GM19455 (cell line): ENCODE measurements at regions not wholly inside any gene's neighbourhood (a gene's known extent, or its start where the extent isn't known, plus 50 kb on each side); places are given as distances from the start of the nearest gene placed in this dataset.

Source experiments
- ATAC-seq: cut with Tn5 transposase; IDR thresholded peaks from one replicate; pipeline ENCODE4 v1.9.1; 2021; ENCODE audit not compliant: unreplicated experiment

DNA sequence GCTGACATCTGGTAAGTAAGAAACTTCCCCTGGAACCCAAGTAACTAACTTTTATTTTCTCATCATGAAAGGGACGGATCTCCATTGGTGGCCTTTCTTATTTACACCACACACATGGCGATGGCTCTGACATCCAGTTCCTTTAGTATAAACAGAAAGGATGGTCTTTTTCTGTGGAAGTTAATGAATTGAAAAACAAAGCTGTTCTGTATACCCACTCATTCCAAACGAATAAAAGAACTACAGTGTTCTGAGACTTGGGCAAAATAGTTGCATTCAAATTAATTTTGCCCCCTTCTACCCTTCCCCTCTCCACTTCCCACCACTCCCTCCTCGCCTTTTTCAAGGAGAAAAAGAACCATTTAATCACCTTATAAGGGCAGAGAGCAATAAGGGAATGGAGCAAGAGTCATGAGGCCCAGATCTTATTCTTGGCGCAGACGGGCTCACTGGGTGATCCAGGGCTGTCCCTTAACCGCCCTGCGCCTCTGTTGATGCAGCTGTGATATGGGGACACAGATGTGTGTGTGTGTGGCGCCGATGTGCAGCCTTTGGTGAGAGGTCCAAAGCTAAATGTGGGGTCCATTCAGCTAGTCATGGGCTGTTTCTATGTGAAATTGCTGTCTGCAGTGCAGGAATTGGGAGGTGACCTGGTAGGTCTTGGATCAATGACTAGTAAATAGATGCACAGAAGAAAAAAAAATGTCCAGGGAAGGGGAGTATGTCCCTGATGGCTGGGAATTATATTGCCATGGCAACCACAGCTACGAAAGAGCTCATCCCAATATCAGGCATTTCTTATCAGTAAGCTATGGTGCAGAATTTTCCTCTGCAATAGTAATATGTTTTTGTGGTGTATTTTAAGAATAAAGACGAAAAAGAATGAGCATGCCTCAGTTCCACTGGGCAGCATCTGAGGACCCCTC, 141.5 kb upstream of the ERCC6L2 start:
- no peak for ATAC-seq

- no peak for ATAC-seq
These were observed 142.4 kb upstream of the ERCC6L2 start for GRCh38 chr9:95732802-95733688.

GRCh38 chr9:95731876-95732275, 143.6 kb upstream of the ERCC6L2 start:
- ATAC-seq: no peak

GRCh38 chr9:95729669-95730368, 145.7 kb upstream of the ERCC6L2 start:
- no peak for ATAC-seq

- no peak for ATAC-seq
These were observed 146.4 kb upstream of the ERCC6L2 start for GRCh38 chr9:95729046-95729445.

GRCh38 chr9:95727947-95728520, 147.5 kb upstream of the ERCC6L2 start:
- ATAC-seq: no peak

DNA sequence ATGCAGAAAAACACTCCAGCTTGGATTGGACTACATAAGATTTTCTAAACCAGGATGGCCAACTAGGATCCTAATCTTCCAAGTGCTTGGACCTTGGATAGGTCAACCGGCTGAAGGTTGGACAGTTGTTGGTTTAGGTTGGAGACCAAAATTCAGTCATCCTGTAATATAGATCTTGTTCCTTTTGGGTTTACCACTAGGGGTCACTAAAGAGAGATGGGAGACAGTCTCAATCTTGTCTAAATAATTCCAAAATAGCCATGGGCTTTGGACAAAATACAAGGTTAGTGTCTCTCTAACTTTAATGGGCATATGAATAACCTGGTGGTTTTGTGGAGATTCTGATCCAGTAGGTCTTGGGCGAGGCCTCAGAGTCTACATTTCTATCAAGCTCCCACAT, 148.7 kb upstream of the ERCC6L2 start:
- ATAC-seq: no peak

DNA sequence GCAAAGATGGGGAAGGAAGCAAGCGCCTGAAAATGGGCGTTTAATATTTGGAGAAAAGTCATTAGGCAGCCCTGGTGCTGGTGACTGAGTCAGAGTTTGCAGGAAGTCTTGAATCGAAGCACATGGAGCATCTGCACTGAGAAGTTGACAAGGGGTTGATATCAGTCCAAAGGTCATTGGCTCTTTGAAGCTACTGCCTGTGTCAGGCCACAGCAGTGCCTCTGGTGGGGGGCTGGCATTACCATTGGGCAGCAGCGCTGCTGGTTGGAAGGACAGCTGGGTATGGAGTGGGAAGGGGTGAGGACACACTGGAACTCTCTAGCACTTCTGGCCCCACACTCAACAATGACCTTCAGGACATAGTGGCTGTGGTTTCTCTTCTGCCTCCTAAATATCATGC, 150.4 kb upstream of the ERCC6L2 start:
- no peak for ATAC-seq

GRCh38 chr9:95724253-95724991, 151.1 kb upstream of the ERCC6L2 start:
- ATAC-seq: peak; percentile 89

DNA sequence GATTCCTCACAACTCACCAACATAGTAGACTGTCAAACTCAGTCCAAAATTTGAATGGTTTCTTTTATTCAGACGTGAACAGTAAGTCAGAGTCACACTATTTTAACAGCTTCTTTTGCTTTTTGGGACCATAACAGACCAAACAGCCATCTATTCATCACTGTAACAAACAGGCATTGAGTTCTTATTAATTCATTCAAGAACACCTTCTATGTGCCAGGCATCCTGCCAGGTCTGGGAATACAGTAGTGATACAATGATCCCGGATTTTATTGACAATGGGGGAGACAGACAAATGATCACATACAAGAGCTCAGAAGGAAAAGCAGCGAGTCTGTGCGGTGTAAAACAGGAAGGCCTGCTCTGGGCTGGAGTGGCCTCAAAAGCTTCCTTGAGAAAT, 153.3 kb upstream of the ERCC6L2 start:
- no peak for ATAC-seq

DNA sequence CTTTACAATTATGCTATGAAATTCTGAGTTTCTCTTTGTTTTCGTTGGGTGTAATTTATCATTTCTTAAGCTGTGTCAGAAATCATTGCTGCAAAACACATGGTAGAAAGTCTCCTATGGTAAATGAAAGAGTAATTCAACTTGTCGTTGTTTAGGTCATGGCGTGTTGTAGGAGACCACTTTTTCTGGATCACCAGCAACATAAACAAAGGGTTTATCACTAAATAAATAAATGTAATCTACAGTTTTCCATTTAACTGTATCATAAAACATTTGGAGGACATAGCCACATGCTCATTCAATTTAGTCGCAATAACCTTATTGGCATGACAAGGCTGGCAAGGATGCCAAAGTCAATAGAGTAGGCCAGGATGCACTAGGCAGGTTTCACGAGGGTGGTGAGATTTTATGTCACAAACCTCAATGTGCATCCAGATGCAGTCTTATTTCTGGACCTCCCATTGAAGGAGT, 154.4 kb upstream of the ERCC6L2 start:
- no peak for ATAC-seq

- ATAC-seq: no peak
These were observed 155.0 kb upstream of the ERCC6L2 start for GRCh38 chr9:95720496-95720895.

GRCh38 chr9:95719354-95719753, 156.1 kb upstream of the ERCC6L2 start:
- no peak for ATAC-seq

- no peak for ATAC-seq
These were observed 157.2 kb upstream of the ERCC6L2 start for GRCh38 chr9:95718263-95718662.

DNA sequence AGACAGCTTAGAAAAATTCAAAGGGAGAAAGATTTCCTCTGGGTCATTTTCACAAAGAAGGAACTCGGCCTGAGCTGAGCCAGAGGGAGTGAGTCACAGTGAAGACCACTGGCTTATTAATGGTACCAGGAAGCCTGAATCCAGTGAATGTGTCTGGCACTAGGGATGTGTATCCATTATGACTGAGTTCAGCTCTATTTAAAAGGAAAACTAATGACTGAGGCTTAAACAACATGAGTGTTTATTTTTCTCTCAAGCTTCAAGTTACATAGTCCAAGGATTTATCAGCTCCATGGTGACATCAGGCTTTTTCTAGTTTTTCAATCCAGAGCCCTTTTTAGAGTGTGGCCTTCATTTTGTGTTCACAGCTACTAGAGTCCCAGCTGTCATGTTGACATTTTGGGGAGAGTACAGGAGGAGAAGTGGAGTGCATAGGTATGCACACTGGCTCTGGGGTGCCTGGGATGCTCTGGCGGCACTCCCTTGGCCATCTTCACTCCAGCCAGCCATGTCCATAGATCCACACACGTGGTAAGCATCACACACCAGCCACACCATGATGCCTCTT, 159.5 kb upstream of the ERCC6L2 start:
- ATAC-seq: no peak

- ATAC-seq: no peak
These were observed 165.0 kb upstream of the ERCC6L2 start for GRCh38 chr9:95710446-95710845.

GRCh38 chr9:95696701-95697100, 178.8 kb upstream of the ERCC6L2 start:
- no peak for ATAC-seq

DNA sequence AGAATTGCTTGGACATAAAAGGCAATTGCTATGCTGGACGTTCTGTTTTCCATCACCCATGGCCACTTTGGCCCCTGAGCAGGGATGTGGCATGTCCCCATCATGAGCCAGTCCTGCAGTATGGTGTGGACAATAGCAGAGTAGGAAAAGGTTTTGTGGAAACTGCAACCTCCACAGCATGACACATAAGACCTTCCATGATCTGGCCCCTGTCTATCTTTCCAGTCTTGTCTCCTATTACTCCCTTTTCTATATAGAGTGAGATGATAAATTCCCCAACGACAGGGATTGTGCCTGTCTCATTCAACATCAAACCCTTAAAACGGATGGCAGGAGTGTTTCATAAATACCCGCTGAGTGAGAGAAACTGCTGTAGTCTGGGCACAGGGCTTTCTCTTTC, 174.7 kb upstream of the PTCH1 start:
- ATAC-seq: no peak

- no peak for ATAC-seq
These were observed 172.9 kb upstream of the PTCH1 start for GRCh38 chr9:95689669-95690068.

DNA sequence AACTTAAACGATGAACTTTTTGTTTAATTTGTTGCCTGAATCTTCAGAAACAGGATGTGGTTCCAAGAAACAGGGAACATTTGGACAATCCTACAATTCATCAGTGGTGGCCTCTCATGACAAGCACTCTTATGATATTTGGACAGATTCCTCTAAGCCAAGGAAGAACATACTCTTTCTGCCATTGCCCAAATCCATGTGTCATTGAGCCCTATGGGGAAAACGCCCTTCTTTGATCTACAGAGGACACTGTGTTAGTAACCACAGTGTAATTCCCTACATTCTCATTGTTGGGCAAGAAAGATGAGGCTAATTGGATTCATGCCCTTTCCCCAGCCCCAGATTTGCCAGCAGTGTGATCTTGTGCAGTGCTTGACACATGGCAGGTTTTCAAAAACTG, 167.7 kb upstream of the PTCH1 start:
- no peak for ATAC-seq
